Tibial nerve (tissue), 3 donors: ENCODE measurements at regions not wholly inside any gene's neighbourhood (a gene's known extent, or its start where the extent isn't known, plus 50 kb on each side); places are given as distances from the start of the nearest gene placed in this dataset.

ENCODE experiments used
- CTCF ChIP-seq, 5 experiments: fragments of 200-600 bp in 3 of 5; fragments of 450-650 bp in 2 of 5; sonication (generic) in 3 of 5; IDR thresholded peaks; one replicate each; pipeline ENCODE4 v1.5.1; 2016 to 2019; ENCODE audit warnings: antibody characterized with exemption in 5 of 5, mild to moderate bottlenecking in 3 of 5, moderate library complexity in 2 of 5
- POLR2A ChIP-seq, 2 donors: fragments of 450-650 bp; IDR thresholded peaks; one replicate each; pipeline ENCODE4 v1.6.1; 2017; ENCODE audit warnings: antibody characterized with exemption in 2 of 2, mild to moderate bottlenecking in 2 of 2, moderate library complexity in 2 of 2

- TF ChIP-seq CTCF (IDR thresholded peaks at IDR 0.05) (no peak), POLR2A (IDR thresholded peaks at IDR 0.05) (no peak)
Measured at GRCh38 chr6:28648878-28649375, 123.2 kb downstream of the GPX5 start.
